Activated CD4-positive, alpha-beta T cell treated with anti-CD3 and anti-CD28 coated beads, Interleukin-2, Interleukin-6, amounts not matched to agents 100 ng/mL and 50 ng/mL, durations not matched to agents 16 hours and 8 hours (primary cell): ENCODE measurements at regions not wholly inside any gene's neighbourhood (a gene's known extent, or its start where the extent isn't known, plus 50 kb on each side); places are given as distances from the start of the nearest gene placed in this dataset.
"Not testable (repeated sequence)": the region's sequence is repeated elsewhere in the genome, so short reads cannot be mapped to it uniquely, and the experiment has no call there.

ENCODE experiments used
- DNase-seq: peaks from one replicate; pipeline ENCODE4 v3.0.0-alpha.2; 2020

- not testable (repeated sequence) for DNase-seq
Measured at GRCh38 chr10:46204482-46205102, 82.2 kb upstream of the ANTXRL start.

- not testable (repeated sequence) for DNase-seq
Measured at GRCh38 chr10:46210427-46210826, 76.4 kb upstream of the ANTXRL start.

DNA sequence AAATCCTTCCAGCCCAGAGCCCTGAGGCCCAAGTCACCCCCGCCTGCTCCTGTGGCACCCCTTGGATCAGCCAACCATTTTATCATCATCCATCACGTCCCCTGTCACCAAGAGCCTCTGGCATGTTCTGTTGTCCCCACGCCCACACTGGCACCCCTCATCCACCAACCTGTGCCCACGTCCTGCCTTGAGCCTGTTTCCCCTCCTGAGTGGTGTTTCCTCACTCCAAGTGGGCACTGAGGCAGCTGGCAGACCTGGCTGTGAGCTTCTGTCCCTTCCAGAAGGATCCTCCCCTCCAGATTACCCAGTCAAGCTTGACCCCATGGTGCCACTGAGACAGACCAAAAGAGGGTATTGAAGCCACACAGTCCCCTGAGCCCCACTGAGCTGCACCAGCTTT is 71.4 kb upstream of the ANTXRL start:
- no peak for DNase-seq

GRCh38 chr10:46216003-46216634 is 70.7 kb upstream of the ANTXRL start:
- DNase-seq, result no peak

DNA sequence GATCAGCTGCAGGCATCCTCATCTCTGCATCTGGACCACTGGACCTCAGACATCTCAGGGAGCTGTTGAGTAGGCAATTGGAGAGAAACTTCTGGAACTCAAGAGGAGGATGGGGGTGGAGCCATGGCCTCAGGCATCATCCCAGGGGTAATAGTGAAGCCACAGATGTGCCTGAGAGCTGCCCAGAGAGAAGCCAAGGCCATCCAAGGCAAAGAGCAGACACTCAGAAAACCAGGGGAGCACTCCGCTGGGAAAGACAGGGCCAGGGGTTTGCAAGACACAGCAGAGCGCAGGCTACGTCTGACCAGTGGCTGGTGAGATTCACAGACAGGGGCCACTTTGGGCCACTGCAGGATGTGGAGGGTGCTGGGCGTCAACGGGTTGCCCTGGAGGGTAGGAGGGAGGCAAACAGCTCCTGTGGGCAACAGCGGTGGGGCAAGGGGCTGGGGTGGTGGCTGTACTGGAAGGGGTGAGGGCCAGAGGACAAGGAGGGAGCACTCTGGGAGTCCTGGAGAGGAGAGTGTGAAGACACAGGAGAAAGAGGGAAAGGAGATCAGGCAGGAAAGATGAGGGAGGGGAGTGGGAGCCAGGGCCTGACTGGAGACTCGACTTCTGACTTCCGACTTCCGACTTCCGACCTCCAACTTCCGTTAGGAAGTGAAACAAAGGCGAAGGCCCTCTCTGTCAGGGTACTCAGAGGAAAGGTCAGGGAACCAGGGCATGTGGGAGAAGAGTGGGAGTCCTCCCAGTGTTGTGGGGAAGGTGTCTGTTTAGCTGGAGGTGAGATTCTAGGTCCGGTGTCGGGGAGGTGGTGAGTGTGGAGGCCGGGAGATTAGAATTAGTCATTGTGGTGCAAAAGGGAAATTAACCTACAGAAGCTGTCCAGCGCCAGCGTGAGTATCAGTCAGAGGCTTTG is 69.7 kb upstream of the ANTXRL start:
- peak; percentile 5 for DNase-seq

- no peak for DNase-seq
Measured at GRCh38 chr10:46217752-46218453, 68.9 kb upstream of the ANTXRL start.

GRCh38 chr10:46218921-46219320 is 67.9 kb upstream of the ANTXRL start:
- DNase-seq, result no peak

- not testable (repeated sequence) for DNase-seq
Measured at GRCh38 chr10:46219431-46219990, 67.3 kb upstream of the ANTXRL start.

DNA sequence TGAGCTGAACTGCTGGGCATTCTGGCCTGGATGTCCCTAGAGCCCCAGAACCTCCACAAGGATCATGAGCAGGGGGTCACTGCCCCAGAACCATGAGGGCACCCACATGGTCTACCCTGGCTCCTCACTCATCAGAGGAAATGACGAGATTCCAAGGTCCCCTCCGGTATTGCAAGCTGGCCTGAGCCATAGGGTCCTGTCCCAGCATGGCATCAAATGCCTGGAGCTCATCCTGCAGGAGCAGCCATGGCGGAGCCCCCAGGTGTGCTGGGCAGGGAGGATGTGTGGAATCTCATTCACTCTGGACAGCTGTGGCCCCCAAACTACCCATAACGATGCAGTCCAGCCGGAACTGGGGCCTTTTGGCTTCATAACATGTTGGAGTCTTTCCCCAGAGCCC is 66.6 kb upstream of the ANTXRL start:
- DNase-seq, result no peak

- no peak for DNase-seq
Measured at GRCh38 chr10:46220872-46221538, 65.8 kb upstream of the ANTXRL start.

GRCh38 chr10:46222364-46222935 is 64.3 kb upstream of the ANTXRL start:
- DNase-seq, result no peak

GRCh38 chr10:46223064-46223480 is 63.7 kb upstream of the ANTXRL start:
- DNase-seq, result peak; percentile 18

DNA sequence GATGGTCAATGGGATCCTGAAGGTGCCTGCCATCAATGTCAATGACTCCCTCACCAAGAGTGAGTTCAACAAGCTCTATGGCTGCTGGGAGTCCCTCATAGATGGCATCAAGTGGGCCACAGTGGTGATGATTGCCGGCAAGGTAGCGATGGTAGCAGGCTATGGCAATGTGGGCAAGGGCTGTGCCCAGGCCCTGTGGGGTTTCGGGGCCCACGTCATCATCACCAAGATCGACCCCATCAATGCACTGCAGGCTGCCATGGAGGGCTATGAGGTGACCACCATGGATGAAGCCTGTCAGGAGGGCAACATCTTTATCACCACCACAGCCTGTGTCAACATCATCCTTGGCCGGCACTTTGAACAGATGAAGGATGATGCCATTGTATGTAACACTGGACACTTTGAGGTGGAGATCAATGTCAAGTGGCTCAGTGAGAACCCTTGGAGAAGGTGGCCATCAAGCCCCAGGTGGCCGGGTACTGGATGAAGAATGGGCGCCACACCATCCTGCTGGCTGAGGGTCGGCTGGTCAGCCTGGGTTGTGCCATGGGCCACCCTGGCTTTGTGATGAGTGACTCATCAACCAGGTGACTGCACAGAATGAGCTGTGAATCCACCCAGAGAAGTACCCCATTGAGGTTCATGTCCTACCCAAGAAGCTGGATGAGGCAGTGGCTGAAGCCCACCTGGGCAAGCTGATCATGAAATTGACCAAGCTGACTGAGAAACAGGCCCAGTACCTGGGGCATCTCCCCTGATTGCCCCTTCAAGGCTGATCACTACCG is 63.0 kb upstream of the ANTXRL start:
- DNase-seq, result no peak

GRCh38 chr10:46224414-46224682 is 62.4 kb upstream of the ANTXRL start:
- DNase-seq, result no peak

DNA sequence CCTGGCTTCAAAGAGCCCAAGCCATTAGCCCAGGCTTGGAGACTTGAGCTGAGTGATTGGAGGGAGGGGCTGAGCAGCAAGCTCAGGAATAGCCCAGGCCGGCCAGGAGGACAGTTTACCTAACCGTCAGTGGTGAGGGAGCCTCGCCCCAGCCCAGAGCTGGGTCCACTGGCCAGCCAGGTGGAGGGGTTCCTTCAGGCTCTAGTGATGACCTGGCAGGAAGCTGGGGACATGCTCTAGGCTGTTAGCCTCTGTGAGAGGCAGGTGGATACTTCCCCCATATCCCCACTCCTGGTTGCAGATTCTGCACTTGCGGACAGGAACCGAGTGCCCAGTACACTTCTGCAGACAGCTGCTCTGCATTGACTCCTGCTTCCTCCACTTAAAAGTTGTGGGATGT is 61.2 kb upstream of the ANTXRL start:
- no peak for DNase-seq

- DNase-seq, result no peak
Measured at GRCh38 chr10:46226232-46226631, 60.6 kb upstream of the ANTXRL start.

DNA sequence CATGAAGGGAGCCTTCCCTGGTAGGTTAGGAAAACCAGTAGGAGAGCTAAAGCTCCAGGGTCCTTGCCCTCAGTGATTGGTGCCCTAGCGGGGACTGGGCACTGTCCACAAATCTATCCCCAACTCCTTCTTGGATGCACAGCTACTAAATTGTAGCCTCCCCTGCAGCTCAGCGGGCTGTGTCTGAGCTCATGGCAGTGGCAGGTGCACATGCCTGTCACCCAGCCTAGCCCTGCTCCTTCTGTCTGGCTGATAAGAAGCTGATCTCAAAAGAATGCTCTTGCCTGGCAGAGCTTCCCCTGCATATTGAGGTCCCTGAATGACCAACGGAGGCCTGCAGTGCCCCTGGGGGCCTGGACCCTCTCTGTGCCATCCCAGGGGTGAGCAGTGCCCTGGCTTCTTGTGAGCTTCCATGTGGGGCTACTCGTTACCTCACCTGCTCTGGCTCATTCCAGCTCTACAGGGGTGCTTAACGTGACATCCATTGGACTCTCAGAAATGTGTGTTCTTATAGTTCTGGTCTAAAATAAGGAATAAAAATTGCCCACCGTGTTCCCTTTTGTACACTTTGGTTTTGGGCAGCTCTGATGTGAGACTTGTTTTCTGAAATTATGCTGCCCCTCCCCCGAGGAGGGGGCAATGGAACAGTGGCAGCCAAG is 59.8 kb upstream of the ANTXRL start:
- no peak for DNase-seq

DNA sequence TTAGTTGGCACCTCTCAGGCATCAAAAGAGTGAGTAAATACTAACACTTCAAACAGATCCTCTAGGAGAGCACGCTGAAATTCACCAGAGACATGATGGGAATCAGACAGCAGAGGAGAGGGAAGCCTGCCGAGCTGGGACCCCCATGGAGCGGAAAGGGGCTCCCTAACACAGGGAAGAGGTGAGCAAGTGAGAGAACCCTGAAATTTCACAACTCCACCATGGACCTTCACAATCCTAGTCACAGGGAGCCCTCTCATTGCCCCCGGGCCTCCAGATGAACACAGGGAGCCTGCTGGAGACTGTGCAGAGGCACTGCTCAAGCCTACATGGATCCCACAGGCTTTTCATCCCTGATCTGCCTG is 59.2 kb upstream of the ANTXRL start:
- no peak for DNase-seq

GRCh38 chr10:46227936-46228562 is 58.7 kb upstream of the ANTXRL start:
- DNase-seq, result no peak

DNA sequence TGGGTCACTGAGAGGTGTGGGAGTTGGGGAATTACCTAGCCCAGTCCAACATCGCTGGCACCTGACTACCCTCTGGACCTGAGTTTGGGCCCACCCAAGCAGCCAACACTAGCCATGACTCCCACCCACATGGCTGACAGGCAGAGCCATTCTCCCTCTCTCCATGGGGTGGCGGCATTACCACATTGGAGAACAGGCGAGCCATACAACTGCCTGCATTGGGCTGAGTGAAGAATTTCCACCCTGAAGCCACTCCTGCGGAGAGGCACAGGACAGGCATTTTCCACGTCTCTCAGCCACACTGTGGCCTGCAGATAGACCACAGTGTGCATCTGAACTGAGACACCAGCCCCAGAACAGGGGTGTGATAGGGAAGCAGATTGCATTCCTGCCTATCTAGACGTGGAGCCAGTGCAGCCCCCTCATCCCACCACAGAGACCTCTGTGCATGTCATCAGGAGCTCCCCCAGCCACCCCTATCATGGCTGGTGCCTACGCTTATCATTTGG is 58.2 kb upstream of the ANTXRL start:
- peak; percentile 63 for DNase-seq
